ENCODE measurements at regions not wholly inside any gene's neighbourhood (a gene's known extent, or its start where the extent isn't known, plus 50 kb on each side); places are given as distances from the start of the nearest gene placed in this dataset.

- no peak for TF ChIP-seq CTCF (IDR thresholded peaks at IDR 0.05)
- ATAC-seq (ENCODE audit: low FRiP score) (no peak), DNase-seq (ENCODE audit: low spot score) (no peak)
These were observed 1114.6 kb upstream of the KLHL29 start for GRCh38 chr2:22270341-22270740.

GRCh38 chr2:22273853-22274252 is 1111.1 kb upstream of the KLHL29 start:
- TF ChIP-seq CTCF (IDR thresholded peaks at IDR 0.05), result no peak
- ATAC-seq (ENCODE audit: low FRiP score), result no peak
- DNase-seq (ENCODE audit: low spot score), result no peak

GRCh38 chr2:22274661-22275060 is 1110.3 kb upstream of the KLHL29 start:
- DNase-seq (ENCODE audit: low spot score), result no peak
- TF ChIP-seq CTCF (IDR thresholded peaks at IDR 0.05), result no peak
- ATAC-seq (ENCODE audit: low FRiP score), result no peak

- no peak for ATAC-seq (ENCODE audit: low FRiP score)
- TF ChIP-seq CTCF (IDR thresholded peaks at IDR 0.05), result no peak
- no peak for DNase-seq (ENCODE audit: low spot score)
These were observed 1108.3 kb upstream of the KLHL29 start for GRCh38 chr2:22276696-22277095.

- ATAC-seq (ENCODE audit: low FRiP score) (no peak), DNase-seq (ENCODE audit: low spot score) (no peak)
- no peak for TF ChIP-seq CTCF (IDR thresholded peaks at IDR 0.05)
These were observed 1105.4 kb upstream of the KLHL29 start for GRCh38 chr2:22279541-22279940.

GRCh38 chr2:22281033-22281432 is 1103.9 kb upstream of the KLHL29 start:
- ATAC-seq (ENCODE audit: low FRiP score) (no peak), DNase-seq (ENCODE audit: low spot score) (no peak)
- no peak for TF ChIP-seq CTCF (IDR thresholded peaks at IDR 0.05)

- ATAC-seq (ENCODE audit: low FRiP score) (no peak), DNase-seq (ENCODE audit: low spot score) (no peak)
- no peak for TF ChIP-seq CTCF (IDR thresholded peaks at IDR 0.05)
These were observed 1102.8 kb upstream of the KLHL29 start for GRCh38 chr2:22282220-22282619.

Data from omental fat pad (tissue), 3 donors.